ENCODE measurements at regions not wholly inside any gene's neighbourhood (a gene's known extent, or its start where the extent isn't known, plus 50 kb on each side); places are given as distances from the start of the nearest gene placed in this dataset.

- H3K9me3 ChIP-seq (replicated peaks in 1 of 2; ENCODE audit: control insufficient read depth in 1 of 2, insufficient read depth in 1 of 2, low read length in 2 of 2): no peaks in the 10 kb centered on the region
- H3K4me2 ChIP-seq (replicated peaks; ENCODE audit: extremely low read depth, low read length, poor library complexity, severe bottlenecking): no peak overlapping the region
- H2AFZ ChIP-seq (ENCODE audit: insufficient read depth, low read depth, low read length, poor library complexity, severe bottlenecking): no peak overlapping the region
- Mint-ChIP-seq H3K36me3 (no peaks in the 10 kb centered on the region), H3K27me3 (ENCODE audit: low read depth in 3 of 3) (peaks cover 6 to 17% (median 7%) of the 10 kb centered on the region in 3 donors), H3K27ac (no peak overlapping the region), H3K4me1 (peaks cover 9% of the 10 kb centered on the region), H3K4me3 (no peak overlapping the region), H3K9me3 (no peaks in the 10 kb centered on the region)
- H3K4me3 ChIP-seq (replicated peaks in 1 of 3; ENCODE audit: low read depth in 2 of 3, low read length in 3 of 3): no peak overlapping the region
- no peaks in the 10 kb centered on the region for H3K36me3 ChIP-seq (replicated peaks in 1 of 2; ENCODE audit: control insufficient read depth in 1 of 2, insufficient read depth in 2 of 2, low read length in 2 of 2)
- H3K4me1 ChIP-seq (ENCODE audit: control insufficient read depth in 1 of 2, insufficient read depth in 2 of 2, low read length in 2 of 2): peaks cover 0 to 9% of the 10 kb centered on the region in 2 donors
- no peaks in the 10 kb centered on the region for H3K27me3 ChIP-seq (ENCODE audit: control insufficient read depth in 2 of 2, insufficient read depth in 2 of 2, low read length in 2 of 2)
- no peak for TF ChIP-seq CTCF (IDR thresholded peaks at IDR 0.05)
- no peak overlapping the region for H3K27ac ChIP-seq (ENCODE audit: low read depth in 1 of 2, low read length in 2 of 2)
- DNase-seq: no peak
- H3K9ac ChIP-seq (ENCODE audit: insufficient read depth, low read length, poor library complexity, severe bottlenecking): no peak overlapping the region
- no CpG with 5 or more reads among the region's 1 CpG for WGBS (ENCODE audit: insufficient coverage)
- intact Hi-C loops (cut with micrococcal nuclease): no loop called here
- no peaks in the 10 kb centered on the region for H3K79me2 ChIP-seq (ENCODE audit: insufficient read depth, low read length)
- no peaks in the 10 kb centered on the region for H4K20me1 ChIP-seq (ENCODE audit: insufficient read depth, low read length)
Measured at GRCh38 chr9:90070469-90070868, 465.7 kb downstream of the GADD45G start.

- no peak for TF ChIP-seq CTCF (IDR thresholded peaks at IDR 0.05)
- no peak overlapping the region for H3K4me2 ChIP-seq (replicated peaks; ENCODE audit: extremely low read depth, low read length, poor library complexity, severe bottlenecking)
- H3K9me3 ChIP-seq (replicated peaks in 1 of 2; ENCODE audit: control insufficient read depth in 1 of 2, insufficient read depth in 1 of 2, low read length in 2 of 2): no peaks in the 10 kb centered on the region
- no peak overlapping the region for H3K4me3 Mint-ChIP-seq
- H3K79me2 ChIP-seq (ENCODE audit: insufficient read depth, low read length): no peaks in the 10 kb centered on the region
- no peak overlapping the region for H3K4me3 ChIP-seq (replicated peaks in 1 of 3; ENCODE audit: low read depth in 2 of 3, low read length in 3 of 3)
- H3K27me3 Mint-ChIP-seq (ENCODE audit: low read depth in 3 of 3): peaks cover 7 to 17% (median 9%) of the 10 kb centered on the region in 3 donors
- no peak overlapping the region for H3K27ac Mint-ChIP-seq
- no peak overlapping the region for H2AFZ ChIP-seq (ENCODE audit: insufficient read depth, low read depth, low read length, poor library complexity, severe bottlenecking)
- no CpG with 5 or more reads among the region's 7 CpGs for WGBS (ENCODE audit: insufficient coverage)
- H3K9me3 Mint-ChIP-seq: no peaks in the 10 kb centered on the region
- H3K36me3 ChIP-seq (replicated peaks in 1 of 2; ENCODE audit: control insufficient read depth in 1 of 2, insufficient read depth in 2 of 2, low read length in 2 of 2): no peaks in the 10 kb centered on the region
- peaks cover 9% of the 10 kb centered on the region for H3K4me1 Mint-ChIP-seq
- intact Hi-C loops (cut with micrococcal nuclease): no loop called here
- no peaks in the 10 kb centered on the region for H3K36me3 Mint-ChIP-seq
- DNase-seq: no peak
- no peak overlapping the region for H3K27ac ChIP-seq (ENCODE audit: low read depth in 1 of 2, low read length in 2 of 2)
- H3K9ac ChIP-seq (ENCODE audit: insufficient read depth, low read length, poor library complexity, severe bottlenecking): no peak overlapping the region
- peaks cover 0 to 9% of the 10 kb centered on the region in 2 donors for H3K4me1 ChIP-seq (ENCODE audit: control insufficient read depth in 1 of 2, insufficient read depth in 2 of 2, low read length in 2 of 2)
- no peaks in the 10 kb centered on the region for H4K20me1 ChIP-seq (ENCODE audit: insufficient read depth, low read length)
- no peaks in the 10 kb centered on the region for H3K27me3 ChIP-seq (ENCODE audit: control insufficient read depth in 2 of 2, insufficient read depth in 2 of 2, low read length in 2 of 2)
Measured at GRCh38 chr9:90070931-90071660, 466.3 kb downstream of the GADD45G start.
